Choroid plexus epithelial cell (primary cell): ENCODE measurements at regions not wholly inside any gene's neighbourhood (a gene's known extent, or its start where the extent isn't known, plus 50 kb on each side); places are given as distances from the start of the nearest gene placed in this dataset.

Source experiments
- DNase-seq: peaks from one replicate; pipeline ENCODE4 v3.0.0-alpha.2; 2010; ENCODE audit warnings: low read depth
- H3K4me3 ChIP-seq: 2 replicates; pipeline ENCODE4 v1.5.1; 2011; ENCODE audit warnings: low read depth, mild to moderate bottlenecking, control low read depth, low read length, moderate library complexity
- TF ChIP-seq, protein P1 (sequence below): conservative IDR thresholded peaks from 2 replicates; pipeline ENCODE4 v1.5.1; 2011; ENCODE audit warnings: low read depth, mild to moderate bottlenecking, control low read depth, inconsistent platforms, low read length, moderate library complexity

- no peak overlapping the region for H3K4me3 ChIP-seq
- DNase-seq: no peak
- TF ChIP-seq, protein P1, sequence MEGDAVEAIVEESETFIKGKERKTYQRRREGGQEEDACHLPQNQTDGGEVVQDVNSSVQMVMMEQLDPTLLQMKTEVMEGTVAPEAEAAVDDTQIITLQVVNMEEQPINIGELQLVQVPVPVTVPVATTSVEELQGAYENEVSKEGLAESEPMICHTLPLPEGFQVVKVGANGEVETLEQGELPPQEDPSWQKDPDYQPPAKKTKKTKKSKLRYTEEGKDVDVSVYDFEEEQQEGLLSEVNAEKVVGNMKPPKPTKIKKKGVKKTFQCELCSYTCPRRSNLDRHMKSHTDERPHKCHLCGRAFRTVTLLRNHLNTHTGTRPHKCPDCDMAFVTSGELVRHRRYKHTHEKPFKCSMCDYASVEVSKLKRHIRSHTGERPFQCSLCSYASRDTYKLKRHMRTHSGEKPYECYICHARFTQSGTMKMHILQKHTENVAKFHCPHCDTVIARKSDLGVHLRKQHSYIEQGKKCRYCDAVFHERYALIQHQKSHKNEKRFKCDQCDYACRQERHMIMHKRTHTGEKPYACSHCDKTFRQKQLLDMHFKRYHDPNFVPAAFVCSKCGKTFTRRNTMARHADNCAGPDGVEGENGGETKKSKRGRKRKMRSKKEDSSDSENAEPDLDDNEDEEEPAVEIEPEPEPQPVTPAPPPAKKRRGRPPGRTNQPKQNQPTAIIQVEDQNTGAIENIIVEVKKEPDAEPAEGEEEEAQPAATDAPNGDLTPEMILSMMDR: no peak
Measured at GRCh38 chr6:147869869-147870268, 361.4 kb downstream of the SAMD5 start.

GRCh38 chr6:147870506-147871110 is 362.1 kb downstream of the SAMD5 start:
- no peak for DNase-seq
- TF ChIP-seq, protein P1: no peak

GRCh38 chr6:147872002-147872401 is 363.5 kb downstream of the SAMD5 start:
- H3K4me3 ChIP-seq: no peak overlapping the region
- TF ChIP-seq, protein P1: no peak
- DNase-seq: no peak

More at GRCh38 chr6:147870506-147871110, 362.1 kb downstream of the SAMD5 start:
- no peak overlapping the region for H3K4me3 ChIP-seq

- DNase-seq: no peak
- no peak overlapping the region for H3K4me3 ChIP-seq
- TF ChIP-seq, protein P1: no peak
Measured at GRCh38 chr6:147873816-147874215, 365.3 kb downstream of the SAMD5 start.

DNA sequence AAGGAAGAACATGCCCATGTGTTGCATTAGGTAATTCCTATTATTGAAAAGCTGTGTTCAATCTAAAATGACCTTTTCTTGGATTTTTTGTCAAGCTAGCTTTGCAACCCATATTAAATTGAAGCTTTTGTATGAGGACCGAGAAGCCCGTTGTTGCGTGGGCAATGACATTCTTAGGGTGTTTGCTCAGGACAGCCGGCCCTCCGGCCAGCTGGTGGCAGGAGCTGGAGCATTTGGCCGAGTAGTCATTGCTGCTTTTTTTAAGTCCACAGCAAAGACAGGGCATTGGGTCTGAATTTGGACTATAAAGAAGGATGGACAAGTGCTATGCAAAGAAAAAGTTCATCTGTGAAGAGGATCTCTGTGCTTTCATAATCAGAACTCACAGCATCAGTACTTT is 365.8 kb downstream of the SAMD5 start:
- TF ChIP-seq, protein P1: no peak
- H3K4me3 ChIP-seq: no peak overlapping the region

GRCh38 chr6:147879031-147879580 is 370.6 kb downstream of the SAMD5 start:
- DNase-seq: no peak
- no peak overlapping the region for H3K4me3 ChIP-seq
- TF ChIP-seq, protein P1: no peak

More for the DNA sequence above, 365.8 kb downstream of the SAMD5 start:
- no peak for DNase-seq

GRCh38 chr6:147881432-147881831 is 372.9 kb downstream of the SAMD5 start:
- DNase-seq: no peak
- TF ChIP-seq, protein P1: no peak

More at GRCh38 chr6:147881432-147881831, 372.9 kb downstream of the SAMD5 start:
- H3K4me3 ChIP-seq: no peak overlapping the region
